ENCODE measurements at regions not wholly inside any gene's neighbourhood (a gene's known extent, or its start where the extent isn't known, plus 50 kb on each side); places are given as distances from the start of the nearest gene placed in this dataset.

- WGBS, 10 experiments, result 72 to 100% (median 100%) methylated on average over 1 to 2 of the region's 2 CpGs; no CpG with 5 or more reads in 3 of the 10 experiments
- no peak overlapping the region for H3K27ac ChIP-seq
- no peaks in the 10 kb centered on the region for H3K4me1 ChIP-seq (replicated peaks in 1 of 2)
- in situ Hi-C loops (cut with MboI; ENCODE audit: low pct_unique_long_range_greater_than_20kb in 2 of 9, low sequenced_read_pairs in 9 of 9, unreplicated experiment in 9 of 9), result no loop called here
- no peak for ATAC-seq (replicated peaks in 6 of 8)
- H3K4me3 ChIP-seq, result no peak overlapping the region
These were observed 174.6 kb downstream of the NDFIP2 start for GRCh38 chr13:79655509-79655908.

DNA sequence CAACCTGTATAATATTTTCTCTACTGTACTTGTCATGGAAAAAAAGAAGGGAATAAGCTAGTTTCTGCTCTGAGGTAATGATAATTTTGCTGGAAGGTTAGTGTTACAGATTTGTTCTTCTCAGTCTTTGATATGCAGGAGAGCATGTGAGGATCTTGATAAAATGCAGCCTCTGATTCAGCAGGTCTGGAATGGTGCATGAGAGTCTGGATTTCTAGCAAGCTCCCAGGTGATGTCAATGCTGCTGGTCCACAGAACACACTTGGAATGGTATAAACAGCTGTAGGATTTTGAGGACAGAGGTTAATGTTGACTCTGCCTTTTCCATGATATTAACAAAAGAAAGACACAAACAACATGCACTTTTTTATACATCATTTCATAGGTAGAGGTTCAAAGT is 173.6 kb downstream of the NDFIP2 start:
- peak in 1 of 8 experiments; percentile 36 for ATAC-seq (replicated peaks in 6 of 8)
- H3K27ac ChIP-seq, result no peak overlapping the region
- no peak overlapping the region for H3K4me3 ChIP-seq
- in situ Hi-C loops (cut with MboI; ENCODE audit: low pct_unique_long_range_greater_than_20kb in 2 of 9, low sequenced_read_pairs in 9 of 9, unreplicated experiment in 9 of 9), result no loop called here
- H3K4me1 ChIP-seq (replicated peaks in 1 of 2), result no peaks in the 10 kb centered on the region

GRCh38 chr13:79650688-79651087 is 169.7 kb downstream of the NDFIP2 start:
- H3K4me3 ChIP-seq, result no peak overlapping the region
- in situ Hi-C loops (cut with MboI; ENCODE audit: low pct_unique_long_range_greater_than_20kb in 2 of 9, low sequenced_read_pairs in 9 of 9, unreplicated experiment in 9 of 9), result no loop called here
- WGBS, 10 experiments, result 57 to 100% (median 73%) methylated on average over 2 to 4 of the region's 4 CpGs; no CpG with 5 or more reads in 1 of the 10 experiments
- ATAC-seq (replicated peaks in 6 of 8), result no peak
- no peaks in the 10 kb centered on the region for H3K4me1 ChIP-seq (replicated peaks in 1 of 2)
- no peak overlapping the region for H3K27ac ChIP-seq

- no peak for ATAC-seq (replicated peaks in 6 of 8)
- Histone ChIP-seq H3K4me1 (replicated peaks in 1 of 2) (no peaks in the 10 kb centered on the region), H3K4me3 (no peak overlapping the region), H3K27ac (no peak overlapping the region)
- in situ Hi-C loops (cut with MboI; ENCODE audit: low pct_unique_long_range_greater_than_20kb in 2 of 9, low sequenced_read_pairs in 9 of 9, unreplicated experiment in 9 of 9), result no loop called here
- WGBS, 10 experiments, result 0 to 100% (median 62%) methylated on average over 1 of the region's 1 CpG; no CpG with 5 or more reads in 2 of the 10 experiments
These were observed 167.2 kb downstream of the NDFIP2 start for GRCh38 chr13:79648191-79648590.

GRCh38 chr13:79647533-79647932 is 166.6 kb downstream of the NDFIP2 start:
- Histone ChIP-seq H3K4me3 (no peak overlapping the region), H3K4me1 (replicated peaks in 1 of 2) (no peaks in the 10 kb centered on the region), H3K27ac (no peak overlapping the region)
- no peak for ATAC-seq (replicated peaks in 6 of 8)
- in situ Hi-C loops (cut with MboI; ENCODE audit: low pct_unique_long_range_greater_than_20kb in 2 of 9, low sequenced_read_pairs in 9 of 9, unreplicated experiment in 9 of 9), result no loop called here
- WGBS, 10 experiments, result 55 to 100% (median 86%) methylated on average over 1 to 2 of the region's 2 CpGs

GRCh38 chr13:79646880-79647279 is 165.9 kb downstream of the NDFIP2 start:
- Histone ChIP-seq H3K27ac (no peak overlapping the region), H3K4me1 (replicated peaks in 1 of 2) (no peaks in the 10 kb centered on the region), H3K4me3 (no peak overlapping the region)
- no peak for ATAC-seq (replicated peaks in 6 of 8)
- WGBS, 10 experiments, result 40 to 100% (median 90%) methylated on average over 1 to 2 of the region's 2 CpGs; no CpG with 5 or more reads in 4 of the 10 experiments
- in situ Hi-C loops (cut with MboI; ENCODE audit: low pct_unique_long_range_greater_than_20kb in 2 of 9, low sequenced_read_pairs in 9 of 9, unreplicated experiment in 9 of 9), result no loop called here

DNA sequence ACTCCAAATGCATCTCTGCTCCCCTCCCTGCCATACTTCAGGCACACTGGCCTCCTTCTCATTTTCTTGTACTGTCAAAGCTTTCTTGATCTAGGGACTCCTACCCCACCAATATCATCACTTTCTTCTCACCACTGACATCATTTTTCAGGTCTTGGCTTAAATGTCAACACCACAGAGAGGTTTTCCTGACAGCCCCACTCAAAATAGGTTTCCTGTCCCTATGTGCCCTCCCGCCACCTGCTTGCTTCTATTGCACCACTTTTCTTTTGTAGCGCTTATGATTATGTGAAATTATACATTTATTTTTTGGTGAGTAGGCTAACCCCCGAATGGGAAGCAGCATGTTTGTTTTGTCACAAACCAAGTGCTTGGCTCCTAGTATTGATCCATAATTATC is 164.6 kb downstream of the NDFIP2 start:
- H3K4me1 ChIP-seq (replicated peaks in 1 of 2), result no peaks in the 10 kb centered on the region
- H3K4me3 ChIP-seq, result no peak overlapping the region
- ATAC-seq (replicated peaks in 6 of 8), result no peak
- in situ Hi-C loops (cut with MboI; ENCODE audit: low pct_unique_long_range_greater_than_20kb in 2 of 9, low sequenced_read_pairs in 9 of 9, unreplicated experiment in 9 of 9), result no loop called here
- WGBS, 10 experiments, result 40 to 100% (median 83%) methylated on average over 1 to 3 of the region's 3 CpGs; no CpG with 5 or more reads in 2 of the 10 experiments
- H3K27ac ChIP-seq, result no peak overlapping the region

GRCh38 chr13:79642596-79642995 is 161.6 kb downstream of the NDFIP2 start:
- in situ Hi-C loops (cut with MboI; ENCODE audit: low pct_unique_long_range_greater_than_20kb in 2 of 9, low sequenced_read_pairs in 9 of 9, unreplicated experiment in 9 of 9), result no loop called here
- Histone ChIP-seq H3K27ac (no peak overlapping the region), H3K4me3 (no peak overlapping the region), H3K4me1 (replicated peaks in 1 of 2) (no peaks in the 10 kb centered on the region)
- ATAC-seq (replicated peaks in 6 of 8), result no peak
- WGBS, 10 experiments, result 6 to 89% (median 34%) methylated on average over 1 to 3 of the region's 3 CpGs; no CpG with 5 or more reads in 3 of the 10 experiments

GRCh38 chr13:79637133-79637763 is 156.3 kb downstream of the NDFIP2 start:
- Histone ChIP-seq H3K4me1 (replicated peaks in 1 of 2) (no peaks in the 10 kb centered on the region), H3K27ac (no peak overlapping the region), H3K4me3 (no peak overlapping the region)
- ATAC-seq (replicated peaks in 6 of 8), result peak in 1 of 8 experiments; percentile 56
- in situ Hi-C loops (cut with MboI; ENCODE audit: low pct_unique_long_range_greater_than_20kb in 2 of 9, low sequenced_read_pairs in 9 of 9, unreplicated experiment in 9 of 9), result no loop called here
- WGBS, 10 experiments, result 7 to 100% (median 61%) methylated on average over 1 to 5 of the region's 5 CpGs

- 0 to 100% (median 66%) methylated on average over 1 to 3 of the region's 3 CpGs; no CpG with 5 or more reads in 1 of the 10 experiments for WGBS, 10 experiments
- Histone ChIP-seq H3K4me3 (no peak overlapping the region), H3K4me1 (replicated peaks in 1 of 2) (no peaks in the 10 kb centered on the region), H3K27ac (no peak overlapping the region)
- in situ Hi-C loops (cut with MboI; ENCODE audit: low pct_unique_long_range_greater_than_20kb in 2 of 9, low sequenced_read_pairs in 9 of 9, unreplicated experiment in 9 of 9), result no loop called here
- ATAC-seq (replicated peaks in 6 of 8), result peak in 3 of 8 experiments; percentile 59 to 100 (median 99)
These were observed 150.2 kb downstream of the NDFIP2 start for GRCh38 chr13:79631051-79631659.

- H3K4me3 ChIP-seq, result no peak overlapping the region
- WGBS, 10 experiments, result 0 to 100% (median 89%) methylated on average over 1 to 4 of the region's 4 CpGs
- no peak for ATAC-seq (replicated peaks in 6 of 8)
- no peaks in the 10 kb centered on the region for H3K4me1 ChIP-seq (replicated peaks in 1 of 2)
- in situ Hi-C loops (cut with MboI; ENCODE audit: low pct_unique_long_range_greater_than_20kb in 2 of 9, low sequenced_read_pairs in 9 of 9, unreplicated experiment in 9 of 9), result no loop called here
- no peak overlapping the region for H3K27ac ChIP-seq
These were observed 147.5 kb downstream of the NDFIP2 start for GRCh38 chr13:79628463-79628862.

GRCh38 chr13:79626924-79627323 is 146.0 kb downstream of the NDFIP2 start:
- H3K27ac ChIP-seq, result no peak overlapping the region
- H3K4me3 ChIP-seq, result no peak overlapping the region
- 51 to 94% (median 84%) methylated on average over 2 to 6 of the region's 6 CpGs; no CpG with 5 or more reads in 1 of the 10 experiments for WGBS, 10 experiments
- in situ Hi-C loops (cut with MboI; ENCODE audit: low pct_unique_long_range_greater_than_20kb in 2 of 9, low sequenced_read_pairs in 9 of 9, unreplicated experiment in 9 of 9), result no loop called here
- ATAC-seq (replicated peaks in 6 of 8), result no peak
- H3K4me1 ChIP-seq (replicated peaks in 1 of 2), result no peaks in the 10 kb centered on the region

DNA sequence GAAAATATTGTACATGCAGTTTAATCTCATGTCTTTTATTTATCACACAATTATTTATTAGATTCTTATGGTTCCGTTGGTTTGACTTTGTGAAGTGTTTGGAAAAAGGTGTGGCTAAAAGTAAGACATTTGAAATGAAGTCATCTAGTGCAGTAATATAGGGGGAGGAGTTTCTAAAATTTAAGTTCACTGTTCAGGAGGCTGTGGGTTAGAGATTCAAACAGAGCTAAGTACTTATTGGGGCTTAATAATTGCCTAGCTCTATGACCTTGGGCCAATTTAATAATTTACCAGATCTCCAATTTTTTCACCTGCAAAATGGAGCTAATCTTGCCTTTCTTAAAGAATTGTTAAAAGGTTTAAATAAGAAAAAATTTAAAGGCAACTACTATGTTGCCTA is 144.6 kb downstream of the NDFIP2 start:
- WGBS, 10 experiments, result 0 to 100% (median 80%) methylated on average over 1 of the region's 1 CpG; no CpG with 5 or more reads in 1 of the 10 experiments
- H3K4me3 ChIP-seq, result no peak overlapping the region
- H3K4me1 ChIP-seq (replicated peaks in 1 of 2), result no peaks in the 10 kb centered on the region
- no peak for ATAC-seq (replicated peaks in 6 of 8)
- H3K27ac ChIP-seq, result no peak overlapping the region
- in situ Hi-C loops (cut with MboI; ENCODE audit: low pct_unique_long_range_greater_than_20kb in 2 of 9, low sequenced_read_pairs in 9 of 9, unreplicated experiment in 9 of 9), result no loop called here

DNA sequence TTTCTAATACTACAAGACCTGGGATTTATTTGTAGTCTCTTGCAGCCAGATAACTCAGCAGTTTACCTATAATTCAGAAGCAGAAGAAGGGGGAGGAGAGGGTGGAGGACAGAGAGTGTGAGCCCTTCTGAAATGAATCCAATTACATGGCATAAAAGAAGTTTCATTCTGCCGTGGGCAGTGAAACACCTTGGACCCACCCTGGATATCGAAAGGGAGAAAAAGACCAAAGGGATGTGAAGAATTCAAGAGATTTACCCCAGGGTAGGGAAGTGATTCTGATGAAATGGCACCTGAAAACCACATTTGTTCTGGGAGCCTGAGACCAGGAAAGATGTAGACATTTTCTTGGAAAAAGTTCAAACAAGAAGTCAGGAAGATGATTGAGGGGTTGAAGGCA is 140.9 kb downstream of the NDFIP2 start:
- 14 to 100% (median 75%) methylated on average over 1 to 2 of the region's 2 CpGs; no CpG with 5 or more reads in 1 of the 10 experiments for WGBS, 10 experiments
- no peak overlapping the region for H3K27ac ChIP-seq
- H3K4me3 ChIP-seq, result no peak overlapping the region
- no peak for ATAC-seq (replicated peaks in 6 of 8)
- in situ Hi-C loops (cut with MboI; ENCODE audit: low pct_unique_long_range_greater_than_20kb in 2 of 9, low sequenced_read_pairs in 9 of 9, unreplicated experiment in 9 of 9), result no loop called here
- no peaks in the 10 kb centered on the region for H3K4me1 ChIP-seq (replicated peaks in 1 of 2)

All from motor neuron (in vitro differentiated cells).